Erythroblast (primary cell): ENCODE measurements at regions not wholly inside any gene's neighbourhood (a gene's known extent, or its start where the extent isn't known, plus 50 kb on each side); places are given as distances from the start of the nearest gene placed in this dataset.

ENCODE experiments used
- GATA1 ChIP-seq: IDR thresholded peaks from 2 replicates; pipeline ENCODE4 v1.6.1; 2011; ENCODE audit warnings: low read depth, mild to moderate bottlenecking, control low read depth, low read length, moderate library complexity
- POLR2A ChIP-seq: IDR thresholded peaks from 2 replicates; pipeline ENCODE4 v1.6.1; 2011; ENCODE audit warnings: mild to moderate bottlenecking, low read length

- TF ChIP-seq POLR2A (no peak), GATA1 (no peak)
These were observed 191.9 kb downstream of the BCAS1 start for GRCh38 chr20:53878262-53879047.
